ENCODE measurements at regions not wholly inside any gene's neighbourhood (a gene's known extent, or its start where the extent isn't known, plus 50 kb on each side); places are given as distances from the start of the nearest gene placed in this dataset.
"Not testable (repeated sequence)": the region's sequence is repeated elsewhere in the genome, so short reads cannot be mapped to it uniquely, and the experiment has no call there.

- TF ChIP-seq, protein P1, sequence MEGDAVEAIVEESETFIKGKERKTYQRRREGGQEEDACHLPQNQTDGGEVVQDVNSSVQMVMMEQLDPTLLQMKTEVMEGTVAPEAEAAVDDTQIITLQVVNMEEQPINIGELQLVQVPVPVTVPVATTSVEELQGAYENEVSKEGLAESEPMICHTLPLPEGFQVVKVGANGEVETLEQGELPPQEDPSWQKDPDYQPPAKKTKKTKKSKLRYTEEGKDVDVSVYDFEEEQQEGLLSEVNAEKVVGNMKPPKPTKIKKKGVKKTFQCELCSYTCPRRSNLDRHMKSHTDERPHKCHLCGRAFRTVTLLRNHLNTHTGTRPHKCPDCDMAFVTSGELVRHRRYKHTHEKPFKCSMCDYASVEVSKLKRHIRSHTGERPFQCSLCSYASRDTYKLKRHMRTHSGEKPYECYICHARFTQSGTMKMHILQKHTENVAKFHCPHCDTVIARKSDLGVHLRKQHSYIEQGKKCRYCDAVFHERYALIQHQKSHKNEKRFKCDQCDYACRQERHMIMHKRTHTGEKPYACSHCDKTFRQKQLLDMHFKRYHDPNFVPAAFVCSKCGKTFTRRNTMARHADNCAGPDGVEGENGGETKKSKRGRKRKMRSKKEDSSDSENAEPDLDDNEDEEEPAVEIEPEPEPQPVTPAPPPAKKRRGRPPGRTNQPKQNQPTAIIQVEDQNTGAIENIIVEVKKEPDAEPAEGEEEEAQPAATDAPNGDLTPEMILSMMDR (IDR thresholded peaks at IDR 0.05; ENCODE audit: unreplicated experiment): no peak
- H3K27me3 Mint-ChIP-seq (ENCODE audit: unreplicated experiment): no peaks in the 10 kb centered on the region
- no peak overlapping the region for H3K27ac Mint-ChIP-seq (ENCODE audit: unreplicated experiment)
- no peak overlapping the region for H3K4me3 Mint-ChIP-seq (ENCODE audit: unreplicated experiment)
- no peaks in the 10 kb centered on the region for H3K4me1 Mint-ChIP-seq (ENCODE audit: unreplicated experiment)
- no peaks in the 10 kb centered on the region for H3K36me3 Mint-ChIP-seq (ENCODE audit: low read depth, unreplicated experiment)
- no peak for DNase-seq (ENCODE audit: low spot score)
- no peaks in the 10 kb centered on the region for H3K9me3 Mint-ChIP-seq (ENCODE audit: unreplicated experiment)
These were observed 1497.0 kb upstream of the TENM4 start for GRCh38 chr11:80937842-80938241.

- TF ChIP-seq, protein P1 (IDR thresholded peaks at IDR 0.05; ENCODE audit: unreplicated experiment): no peak
- Mint-ChIP-seq H3K4me1 (ENCODE audit: unreplicated experiment) (peaks cover 7% of the 10 kb centered on the region), H3K4me3 (ENCODE audit: unreplicated experiment) (no peak overlapping the region), H3K27me3 (ENCODE audit: unreplicated experiment) (no peaks in the 10 kb centered on the region), H3K27ac (ENCODE audit: unreplicated experiment) (no peak overlapping the region), H3K9me3 (ENCODE audit: unreplicated experiment) (no peaks in the 10 kb centered on the region), H3K36me3 (ENCODE audit: low read depth, unreplicated experiment) (no peaks in the 10 kb centered on the region)
- DNase-seq (ENCODE audit: low spot score): no peak
These were observed 1489.2 kb upstream of the TENM4 start for GRCh38 chr11:80930038-80930437.

DNA sequence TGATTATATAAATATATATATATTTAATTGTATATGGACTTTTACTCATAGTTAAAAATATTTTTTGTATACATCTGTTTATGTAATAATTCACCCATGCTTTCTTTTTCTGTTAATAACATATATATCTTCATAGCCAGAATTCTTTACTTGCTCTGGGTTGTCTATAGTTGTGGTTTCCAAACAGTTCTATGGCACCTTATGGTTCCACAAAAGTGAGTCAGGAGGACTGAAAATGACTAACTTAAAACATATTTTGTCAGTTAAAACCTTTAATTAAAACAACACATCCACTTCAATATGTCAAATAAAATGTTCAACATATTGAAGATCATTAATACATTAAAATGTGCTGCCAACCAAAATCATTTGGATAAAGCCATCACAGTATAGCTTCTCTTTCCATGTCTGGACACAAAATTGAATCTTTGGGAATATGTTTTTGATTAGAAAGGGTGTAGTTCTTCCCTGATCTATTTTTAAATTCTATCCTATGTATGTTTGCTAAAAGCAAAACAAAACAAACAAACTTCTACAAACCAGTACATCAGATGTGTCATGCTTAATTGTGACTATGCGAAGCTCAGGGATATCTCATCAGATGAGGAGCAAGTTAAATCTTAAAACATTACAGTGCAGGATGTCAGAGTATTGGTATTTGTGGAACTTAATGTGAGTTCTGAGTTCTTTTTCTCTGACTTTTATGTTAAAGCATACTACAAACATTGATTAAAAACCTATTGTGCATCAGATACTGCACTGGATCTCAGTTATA lies 1488.4 kb upstream of the TENM4 start:
- Mint-ChIP-seq H3K27me3 (ENCODE audit: unreplicated experiment) (no peaks in the 10 kb centered on the region), H3K9me3 (ENCODE audit: unreplicated experiment) (no peaks in the 10 kb centered on the region), H3K4me1 (ENCODE audit: unreplicated experiment) (peaks cover 7% of the 10 kb centered on the region), H3K36me3 (ENCODE audit: low read depth, unreplicated experiment) (no peaks in the 10 kb centered on the region), H3K4me3 (ENCODE audit: unreplicated experiment) (no peak overlapping the region), H3K27ac (ENCODE audit: unreplicated experiment) (no peak overlapping the region)
- TF ChIP-seq, protein P1 (IDR thresholded peaks at IDR 0.05; ENCODE audit: unreplicated experiment): no peak
- DNase-seq (ENCODE audit: low spot score): no peak

DNA sequence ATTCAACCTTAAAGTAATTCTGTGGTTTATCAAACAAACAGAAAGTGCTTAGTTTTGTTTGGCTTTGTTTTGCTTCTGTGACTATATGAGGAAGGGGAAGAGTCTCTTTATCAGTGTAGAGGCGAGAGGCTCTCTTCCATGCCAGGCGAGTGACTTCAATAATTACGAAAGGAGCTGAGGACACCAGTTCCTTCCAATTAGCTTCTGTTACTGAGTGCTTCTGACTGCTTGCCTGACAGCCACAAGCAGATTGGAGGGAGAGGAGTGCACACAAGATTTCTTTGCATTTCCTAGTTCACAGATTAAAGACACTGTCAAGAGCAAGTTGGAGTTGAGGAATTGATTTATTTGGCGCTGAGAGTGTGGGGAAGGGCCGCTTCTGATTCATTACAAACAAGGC lies 1484.5 kb upstream of the TENM4 start:
- H3K36me3 Mint-ChIP-seq (ENCODE audit: low read depth, unreplicated experiment): no peaks in the 10 kb centered on the region
- TF ChIP-seq, protein P1 (IDR thresholded peaks at IDR 0.05; ENCODE audit: unreplicated experiment): no peak
- no peaks in the 10 kb centered on the region for H3K9me3 Mint-ChIP-seq (ENCODE audit: unreplicated experiment)
- H3K27ac Mint-ChIP-seq (ENCODE audit: unreplicated experiment): no peak overlapping the region
- no peak overlapping the region for H3K4me3 Mint-ChIP-seq (ENCODE audit: unreplicated experiment)
- DNase-seq (ENCODE audit: low spot score): no peak
- H3K4me1 Mint-ChIP-seq (ENCODE audit: unreplicated experiment): peaks cover 7% of the 10 kb centered on the region
- H3K27me3 Mint-ChIP-seq (ENCODE audit: unreplicated experiment): no peaks in the 10 kb centered on the region

DNA sequence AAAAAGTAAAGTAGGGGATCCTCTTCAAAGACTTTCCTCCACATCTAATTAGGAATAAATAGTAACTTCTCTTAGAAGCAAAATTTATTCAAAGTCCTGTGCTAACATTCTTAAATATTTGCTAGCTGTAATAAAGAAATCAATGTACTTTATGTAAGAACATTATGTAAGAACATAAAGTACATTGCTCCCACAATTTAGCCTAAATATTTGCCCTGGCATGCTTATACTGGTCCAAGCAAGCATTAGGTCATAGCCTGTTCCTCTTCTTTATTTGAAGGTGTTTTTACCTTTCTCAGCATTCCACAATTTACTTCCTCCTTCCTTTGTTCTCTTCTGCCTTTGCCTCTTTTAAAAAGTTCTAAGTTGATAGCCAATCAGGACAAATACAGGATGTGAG lies 1480.5 kb upstream of the TENM4 start:
- H3K36me3 Mint-ChIP-seq (ENCODE audit: low read depth, unreplicated experiment); H3K27ac Mint-ChIP-seq (ENCODE audit: unreplicated experiment); H3K9me3 Mint-ChIP-seq (ENCODE audit: unreplicated experiment); H3K4me1 Mint-ChIP-seq (ENCODE audit: unreplicated experiment); H3K27me3 Mint-ChIP-seq (ENCODE audit: unreplicated experiment); DNase-seq (ENCODE audit: low spot score); H3K4me3 Mint-ChIP-seq (ENCODE audit: unreplicated experiment): not testable (repeated sequence)
